ENCODE measurements at regions not wholly inside any gene's neighbourhood (a gene's known extent, or its start where the extent isn't known, plus 50 kb on each side); places are given as distances from the start of the nearest gene placed in this dataset.

DNA sequence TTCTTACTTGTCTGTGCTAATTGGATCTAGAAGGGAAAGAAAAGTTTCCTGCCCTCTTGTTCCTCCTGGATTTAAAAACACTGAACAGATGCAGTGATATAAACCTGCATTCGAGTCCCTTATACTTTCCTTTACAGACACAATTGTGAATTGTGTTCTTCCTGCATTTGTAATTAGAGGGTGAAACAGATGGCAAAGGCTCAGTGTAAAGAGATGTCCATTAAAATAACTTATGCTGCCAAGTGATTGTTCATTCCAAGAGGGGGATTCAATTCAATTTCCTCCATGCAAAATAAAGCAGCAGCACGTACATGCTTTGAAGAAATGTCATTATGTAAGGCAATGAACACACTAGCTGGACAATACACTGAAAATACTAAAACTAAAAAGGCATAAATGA lies 248.3 kb upstream of the LRIG3 start:
- CTCF ChIA-PET, result interaction anchor here (1.1 to 1.6 kb wide), 2 partner anchors 18 to 54 kb away, joined by 4 read pairs; no protein-coding TSS in a partner anchor
- Histone ChIP-seq H3K36me3 (ENCODE audit: control insufficient read depth in 4 of 4, insufficient read depth in 4 of 4, low read length in 3 of 4) (no peaks in the 10 kb centered on the region), H3K4me1 (ENCODE audit: control extremely low read depth in 1 of 4, control insufficient read depth in 4 of 4, insufficient read depth in 4 of 4, low read length in 3 of 4) (no peaks in the 10 kb centered on the region), H3K4me3 (ENCODE audit: control insufficient read depth in 1 of 7, extremely low read depth in 1 of 7, insufficient read depth in 4 of 7, low read depth in 2 of 7, low read length in 6 of 7) (no peak overlapping the region), H3K27ac (ENCODE audit: insufficient read depth in 1 of 2, low read depth in 1 of 2, low read length in 2 of 2, poor library complexity in 1 of 2, severe bottlenecking in 2 of 2) (no peak overlapping the region), H3K9me3 (ENCODE audit: control extremely low read depth in 1 of 5, control insufficient read depth in 4 of 5, insufficient read depth in 2 of 5, low read depth in 1 of 5, low read length in 4 of 5) (no peaks in the 10 kb centered on the region), H3K27me3 (replicated peaks in 2 of 5; ENCODE audit: control insufficient read depth in 4 of 5, insufficient read depth in 5 of 5, low read length in 4 of 5) (peaks cover 0 to 5% (median 0%) of the 10 kb centered on the region in 5 experiments)
- POLR2A ChIA-PET, result no interaction called here
- no peak for DNase-seq
- WGBS (ENCODE audit: insufficient coverage), result 100% methylated on average over 1 of the region's 2 CpGs

DNA sequence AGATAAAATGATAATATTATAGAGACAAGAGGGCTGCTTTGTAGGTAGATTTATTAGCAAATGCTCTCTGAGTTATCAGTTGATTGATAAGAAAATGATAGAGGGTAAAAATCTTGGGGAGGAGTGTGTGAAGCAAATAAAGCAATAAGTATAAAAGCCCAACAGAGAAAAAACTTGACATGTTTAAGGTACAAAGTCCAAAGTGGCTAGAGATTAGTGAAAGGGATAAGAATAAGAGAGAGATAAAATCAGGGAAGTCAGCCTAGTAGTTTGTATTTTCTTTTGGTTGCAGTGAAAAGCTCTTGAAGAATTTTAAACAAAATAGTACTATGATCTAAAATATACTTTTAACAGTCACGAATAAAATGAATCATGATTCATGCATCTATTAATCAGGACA lies 246.2 kb upstream of the LRIG3 start:
- CTCF ChIA-PET, result interaction anchor here (2.0 kb wide), 1 partner anchor 50 kb away, joined by 5 read pairs; no protein-coding TSS in a partner anchor
- no peak for DNase-seq
- Histone ChIP-seq H3K4me1 (ENCODE audit: control extremely low read depth in 1 of 4, control insufficient read depth in 4 of 4, insufficient read depth in 4 of 4, low read length in 3 of 4) (no peaks in the 10 kb centered on the region), H3K27me3 (replicated peaks in 2 of 5; ENCODE audit: control insufficient read depth in 4 of 5, insufficient read depth in 5 of 5, low read length in 4 of 5) (peaks cover 0 to 5% (median 0%) of the 10 kb centered on the region in 5 experiments), H3K4me3 (ENCODE audit: control insufficient read depth in 1 of 7, extremely low read depth in 1 of 7, insufficient read depth in 4 of 7, low read depth in 2 of 7, low read length in 6 of 7) (no peak overlapping the region), H3K36me3 (ENCODE audit: control insufficient read depth in 4 of 4, insufficient read depth in 4 of 4, low read length in 3 of 4) (no peaks in the 10 kb centered on the region), H3K27ac (ENCODE audit: insufficient read depth in 1 of 2, low read depth in 1 of 2, low read length in 2 of 2, poor library complexity in 1 of 2, severe bottlenecking in 2 of 2) (no peak overlapping the region), H3K9me3 (ENCODE audit: control extremely low read depth in 1 of 5, control insufficient read depth in 4 of 5, insufficient read depth in 2 of 5, low read depth in 1 of 5, low read length in 4 of 5) (no peaks in the 10 kb centered on the region)
- no CpG with 5 or more reads among the region's 1 CpG for WGBS (ENCODE audit: insufficient coverage)
- POLR2A ChIA-PET, result no interaction called here

DNA sequence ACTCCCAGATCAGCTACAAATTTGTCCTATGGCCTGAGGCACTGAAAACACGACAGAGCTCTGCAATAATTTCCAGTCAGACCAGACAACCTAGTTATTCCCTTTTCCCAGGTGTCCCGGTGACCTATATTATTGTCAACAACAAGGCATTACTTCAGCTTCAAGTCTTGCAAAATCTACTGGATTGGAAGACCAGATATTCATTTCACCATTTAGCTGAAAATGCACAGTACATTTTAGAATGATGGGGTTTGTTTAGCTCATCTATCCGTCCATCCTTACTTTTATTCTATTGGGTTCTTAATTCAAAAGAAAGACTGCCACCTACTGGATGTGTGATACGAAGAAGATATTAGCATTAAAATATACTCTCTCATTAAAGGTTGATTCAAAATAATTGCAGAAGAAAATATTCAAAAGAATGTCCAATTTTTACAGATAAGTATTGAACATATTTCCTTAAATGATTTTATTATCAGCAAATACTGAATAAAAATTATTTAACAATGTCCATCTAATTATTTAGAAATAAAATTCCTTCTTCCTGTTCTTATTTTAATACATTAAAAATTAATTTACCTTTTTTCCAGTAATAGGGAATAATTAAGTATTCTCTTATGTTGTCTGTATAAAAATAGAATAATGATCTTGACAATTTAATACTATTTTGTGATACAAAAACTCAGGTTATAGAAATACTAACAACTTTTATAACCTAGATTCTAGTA lies 244.9 kb upstream of the LRIG3 start:
- Histone ChIP-seq H3K4me3 (ENCODE audit: control insufficient read depth in 1 of 7, extremely low read depth in 1 of 7, insufficient read depth in 4 of 7, low read depth in 2 of 7, low read length in 6 of 7) (no peak overlapping the region), H3K36me3 (ENCODE audit: control insufficient read depth in 4 of 4, insufficient read depth in 4 of 4, low read length in 3 of 4) (no peaks in the 10 kb centered on the region), H3K9me3 (ENCODE audit: control extremely low read depth in 1 of 5, control insufficient read depth in 4 of 5, insufficient read depth in 2 of 5, low read depth in 1 of 5, low read length in 4 of 5) (no peaks in the 10 kb centered on the region), H3K27ac (ENCODE audit: insufficient read depth in 1 of 2, low read depth in 1 of 2, low read length in 2 of 2, poor library complexity in 1 of 2, severe bottlenecking in 2 of 2) (no peak overlapping the region), H3K4me1 (ENCODE audit: control extremely low read depth in 1 of 4, control insufficient read depth in 4 of 4, insufficient read depth in 4 of 4, low read length in 3 of 4) (no peaks in the 10 kb centered on the region), H3K27me3 (replicated peaks in 2 of 5; ENCODE audit: control insufficient read depth in 4 of 5, insufficient read depth in 5 of 5, low read length in 4 of 5) (peaks cover 0 to 5% (median 0%) of the 10 kb centered on the region in 5 experiments)
- ChIA-PET POLR2A (no interaction called here), CTCF (interaction anchor here (0.7 to 2.0 kb wide), 5 partner anchors 10 to 52 kb away, joined by 3 to 6 read pairs (median 4); no protein-coding TSS in a partner anchor)
- DNase-seq, result peak; percentile 21 to 57 (median 52)
- WGBS (ENCODE audit: insufficient coverage), result 33% methylated on average over 1 of the region's 4 CpGs

DNA sequence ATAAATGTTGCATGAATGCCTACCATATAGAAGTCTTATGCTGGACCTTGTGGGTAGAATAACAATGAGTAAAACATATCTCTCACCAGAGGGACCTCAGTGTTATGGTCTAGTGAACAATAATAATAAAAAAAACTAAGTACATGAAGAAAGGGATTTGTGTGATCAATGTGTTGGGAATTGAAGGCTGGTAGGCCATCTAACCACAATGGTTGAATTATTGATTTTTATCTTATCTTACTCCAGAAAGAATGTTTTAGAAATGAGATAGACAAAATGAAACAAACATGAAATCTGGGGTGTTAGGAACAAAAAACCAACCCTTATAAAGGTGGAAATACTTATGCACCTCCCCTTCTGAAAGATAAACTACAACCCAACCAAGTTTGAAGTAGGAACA lies 243.9 kb upstream of the LRIG3 start:
- Histone ChIP-seq H3K36me3 (ENCODE audit: control insufficient read depth in 4 of 4, insufficient read depth in 4 of 4, low read length in 3 of 4) (no peaks in the 10 kb centered on the region), H3K27me3 (replicated peaks in 2 of 5; ENCODE audit: control insufficient read depth in 4 of 5, insufficient read depth in 5 of 5, low read length in 4 of 5) (peaks cover 0 to 5% (median 0%) of the 10 kb centered on the region in 5 experiments), H3K27ac (ENCODE audit: insufficient read depth in 1 of 2, low read depth in 1 of 2, low read length in 2 of 2, poor library complexity in 1 of 2, severe bottlenecking in 2 of 2) (no peak overlapping the region), H3K9me3 (ENCODE audit: control extremely low read depth in 1 of 5, control insufficient read depth in 4 of 5, insufficient read depth in 2 of 5, low read depth in 1 of 5, low read length in 4 of 5) (no peaks in the 10 kb centered on the region), H3K4me1 (ENCODE audit: control extremely low read depth in 1 of 4, control insufficient read depth in 4 of 4, insufficient read depth in 4 of 4, low read length in 3 of 4) (no peaks in the 10 kb centered on the region), H3K4me3 (ENCODE audit: control insufficient read depth in 1 of 7, extremely low read depth in 1 of 7, insufficient read depth in 4 of 7, low read depth in 2 of 7, low read length in 6 of 7) (no peak overlapping the region)
- DNase-seq, result no peak
- CTCF ChIA-PET, result interaction anchor here (1.0 to 1.3 kb wide), 2 partner anchors 12 to 13 kb away, joined by 4 to 6 read pairs; no protein-coding TSS in a partner anchor
- POLR2A ChIA-PET, result no interaction called here

DNA sequence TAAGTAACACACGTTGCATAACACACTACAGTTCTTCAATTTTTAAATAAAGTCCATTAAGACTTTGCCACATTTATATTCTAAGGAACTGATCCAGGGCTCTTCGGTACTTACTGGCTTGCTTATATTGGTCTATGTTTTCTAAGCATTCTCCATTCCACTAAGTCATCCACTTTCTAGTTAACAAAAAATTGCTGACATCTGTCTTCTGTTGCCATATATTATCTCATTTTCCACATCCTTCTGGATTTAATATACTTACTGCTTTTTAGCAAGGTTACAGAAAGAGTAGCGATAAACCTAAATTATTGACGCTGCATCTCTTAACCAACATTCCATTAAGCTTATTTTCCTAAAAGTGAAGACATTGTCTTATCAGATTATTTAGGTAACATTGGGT lies 238.4 kb upstream of the LRIG3 start:
- Histone ChIP-seq H3K4me3 (ENCODE audit: control insufficient read depth in 1 of 7, extremely low read depth in 1 of 7, insufficient read depth in 4 of 7, low read depth in 2 of 7, low read length in 6 of 7) (no peak overlapping the region), H3K27ac (ENCODE audit: insufficient read depth in 1 of 2, low read depth in 1 of 2, low read length in 2 of 2, poor library complexity in 1 of 2, severe bottlenecking in 2 of 2) (no peak overlapping the region), H3K9me3 (ENCODE audit: control extremely low read depth in 1 of 5, control insufficient read depth in 4 of 5, insufficient read depth in 2 of 5, low read depth in 1 of 5, low read length in 4 of 5) (peaks cover 0 to 2% (median 0%) of the 10 kb centered on the region in 5 experiments), H3K4me1 (ENCODE audit: control extremely low read depth in 1 of 4, control insufficient read depth in 4 of 4, insufficient read depth in 4 of 4, low read length in 3 of 4) (no peaks in the 10 kb centered on the region), H3K36me3 (ENCODE audit: control insufficient read depth in 4 of 4, insufficient read depth in 4 of 4, low read length in 3 of 4) (no peaks in the 10 kb centered on the region), H3K27me3 (replicated peaks in 2 of 5; ENCODE audit: control insufficient read depth in 4 of 5, insufficient read depth in 5 of 5, low read length in 4 of 5) (no peaks in the 10 kb centered on the region)
- WGBS (ENCODE audit: insufficient coverage), result 100% methylated on average over 1 of the region's 4 CpGs
- POLR2A ChIA-PET, result no interaction called here
- CTCF ChIA-PET, result interaction anchor here (0.9 to 2.1 kb wide), 2 partner anchors 9 to 11 kb away, joined by 3 to 9 read pairs; no protein-coding TSS in a partner anchor
- no peak for DNase-seq

DNA sequence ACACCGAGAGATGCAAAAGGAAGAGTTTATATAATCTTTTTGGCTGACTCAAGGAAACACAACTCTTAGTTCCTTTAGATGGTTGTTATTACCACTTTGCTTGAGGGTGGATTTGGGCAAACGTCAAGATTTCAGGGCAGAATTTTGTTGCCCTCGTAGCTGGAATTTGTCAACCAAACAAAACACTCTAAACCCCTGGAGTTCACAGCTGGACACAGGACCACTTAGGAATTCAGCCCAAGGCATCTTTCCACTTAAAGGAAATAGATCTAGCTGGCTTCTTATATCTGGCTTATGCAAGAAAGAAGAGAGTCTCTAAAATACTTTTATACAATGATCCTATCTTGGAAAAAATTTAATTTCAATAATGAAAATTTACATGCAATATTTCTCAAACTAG lies 237.8 kb upstream of the LRIG3 start:
- no peaks in the 10 kb centered on the region for H3K27me3 ChIP-seq (replicated peaks in 2 of 5; ENCODE audit: control insufficient read depth in 4 of 5, insufficient read depth in 5 of 5, low read length in 4 of 5)

DNA sequence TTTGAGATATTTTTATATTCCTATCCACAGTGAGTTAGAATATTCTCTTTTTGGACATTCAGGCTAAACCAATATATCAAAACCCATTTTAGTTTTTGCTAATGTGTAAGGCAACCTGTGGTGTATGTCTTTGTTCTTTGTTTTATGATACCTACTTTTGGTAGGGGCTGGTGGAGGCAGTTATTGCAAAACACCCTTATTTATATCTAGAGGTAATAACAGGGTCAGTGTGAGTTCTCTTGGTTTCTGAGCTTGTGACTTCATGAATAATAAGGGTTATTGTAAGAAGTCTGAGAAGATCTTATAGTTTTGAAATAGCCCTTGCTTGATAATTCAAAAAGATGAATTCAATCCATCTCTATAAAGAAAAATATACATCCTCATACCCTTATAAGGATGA lies 235.1 kb upstream of the LRIG3 start:
- Histone ChIP-seq H3K9me3 (ENCODE audit: control extremely low read depth in 1 of 5, control insufficient read depth in 4 of 5, insufficient read depth in 2 of 5, low read depth in 1 of 5, low read length in 4 of 5) (peaks cover 0 to 2% (median 0%) of the 10 kb centered on the region in 5 experiments), H3K27me3 (replicated peaks in 2 of 5; ENCODE audit: control insufficient read depth in 4 of 5, insufficient read depth in 5 of 5, low read length in 4 of 5) (no peaks in the 10 kb centered on the region), H3K4me1 (ENCODE audit: control extremely low read depth in 1 of 4, control insufficient read depth in 4 of 4, insufficient read depth in 4 of 4, low read length in 3 of 4) (no peaks in the 10 kb centered on the region), H3K4me3 (ENCODE audit: control insufficient read depth in 1 of 7, extremely low read depth in 1 of 7, insufficient read depth in 4 of 7, low read depth in 2 of 7, low read length in 6 of 7) (no peak overlapping the region), H3K27ac (ENCODE audit: insufficient read depth in 1 of 2, low read depth in 1 of 2, low read length in 2 of 2, poor library complexity in 1 of 2, severe bottlenecking in 2 of 2) (no peak overlapping the region), H3K36me3 (ENCODE audit: control insufficient read depth in 4 of 4, insufficient read depth in 4 of 4, low read length in 3 of 4) (no peaks in the 10 kb centered on the region)
- ChIA-PET POLR2A (interaction anchor here (0.7 kb wide), 1 partner anchor 12 kb away, joined by 3 read pairs; no protein-coding TSS in a partner anchor), CTCF (interaction anchor here (1.3 kb wide), 1 partner anchor 10 kb away, joined by 3 read pairs; no protein-coding TSS in a partner anchor)
- no peak for DNase-seq

More for the DNA sequence above, 237.8 kb upstream of the LRIG3 start:
- POLR2A ChIA-PET, result no interaction called here
- Histone ChIP-seq H3K36me3 (ENCODE audit: control insufficient read depth in 4 of 4, insufficient read depth in 4 of 4, low read length in 3 of 4) (no peaks in the 10 kb centered on the region), H3K4me3 (ENCODE audit: control insufficient read depth in 1 of 7, extremely low read depth in 1 of 7, insufficient read depth in 4 of 7, low read depth in 2 of 7, low read length in 6 of 7) (no peak overlapping the region), H3K27ac (ENCODE audit: insufficient read depth in 1 of 2, low read depth in 1 of 2, low read length in 2 of 2, poor library complexity in 1 of 2, severe bottlenecking in 2 of 2) (no peak overlapping the region), H3K4me1 (ENCODE audit: control extremely low read depth in 1 of 4, control insufficient read depth in 4 of 4, insufficient read depth in 4 of 4, low read length in 3 of 4) (no peaks in the 10 kb centered on the region), H3K9me3 (ENCODE audit: control extremely low read depth in 1 of 5, control insufficient read depth in 4 of 5, insufficient read depth in 2 of 5, low read depth in 1 of 5, low read length in 4 of 5) (peaks cover 0 to 2% (median 0%) of the 10 kb centered on the region in 5 experiments)
- WGBS (ENCODE audit: insufficient coverage), result 33% methylated on average over 1 of the region's 3 CpGs
- CTCF ChIA-PET, result interaction anchor here (1.3 to 2.1 kb wide), 2 partner anchors 8 to 14 kb away, joined by 3 to 9 read pairs; no protein-coding TSS in a partner anchor
- DNase-seq, result no peak
